Immature natural killer cell (primary cell): ENCODE measurements at regions not wholly inside any gene's neighbourhood (a gene's known extent, or its start where the extent isn't known, plus 50 kb on each side); places are given as distances from the start of the nearest gene placed in this dataset.

Experiments
- DNase-seq, 3 donors: peaks; one replicate each; pipeline ENCODE4 v3.0.0; 2022; ENCODE audit warnings: mixed read lengths in 1 of 3
- H3K27ac Mint-ChIP-seq, 6 donors: one replicate each; pipeline ENCODE4 v1.8.0; 2020; ENCODE audit warnings: mixed read lengths in 6 of 6, mild to moderate bottlenecking in 5 of 6, inconsistent platforms in 4 of 6, moderate library complexity in 3 of 6
- H3K27me3 Mint-ChIP-seq, 3 donors: one replicate each; pipeline ENCODE4 v1.8.0; 2020 to 2021; ENCODE audit warnings: low read depth in 3 of 3, mild to moderate bottlenecking in 3 of 3, mixed read lengths in 3 of 3, moderate library complexity in 3 of 3, inconsistent platforms in 1 of 3
- H3K36me3 Mint-ChIP-seq, 3 donors: one replicate each; pipeline ENCODE4 v1.8.0; 2020; ENCODE audit warnings: mixed read lengths in 3 of 3, inconsistent platforms in 2 of 3, mild to moderate bottlenecking in 2 of 3
- H3K4me1 Mint-ChIP-seq, 2 donors: one replicate each; pipeline ENCODE4 v1.8.0; 2020; ENCODE audit warnings: inconsistent platforms in 2 of 2, mild to moderate bottlenecking in 2 of 2, mixed read lengths in 2 of 2, moderate library complexity in 1 of 2
- H3K4me3 Mint-ChIP-seq, 5 donors: one replicate each; pipeline ENCODE4 v1.8.0; 2020; ENCODE audit warnings: mild to moderate bottlenecking in 5 of 5, mixed read lengths in 5 of 5, inconsistent platforms in 3 of 5, moderate library complexity in 3 of 5
- H3K9me3 Mint-ChIP-seq, 6 donors: one replicate each; pipeline ENCODE4 v1.8.0; 2020; ENCODE audit warnings: mild to moderate bottlenecking in 6 of 6, mixed read lengths in 6 of 6, inconsistent platforms in 4 of 6, moderate library complexity in 3 of 6

DNA sequence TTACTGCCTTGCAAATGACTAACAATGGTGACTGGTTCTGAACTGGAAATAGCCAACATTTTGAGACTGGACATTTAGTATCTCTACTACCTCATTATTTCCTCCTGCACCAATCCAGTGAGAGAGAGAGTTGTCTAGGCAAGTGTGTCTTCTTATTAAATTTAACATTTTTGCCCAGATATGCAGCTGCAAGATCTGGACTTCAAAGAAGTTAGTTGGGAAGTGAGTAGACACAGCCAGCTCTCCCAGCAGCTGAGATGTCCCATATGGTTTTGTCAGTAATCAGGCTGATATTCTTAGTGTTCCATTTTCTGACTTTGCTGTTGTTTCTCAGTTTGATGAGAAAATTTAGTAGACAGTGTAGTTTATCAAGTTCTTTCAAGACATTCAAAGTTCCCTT, 1778.8 kb upstream of the CDH6 start:
- H3K27ac Mint-ChIP-seq, result no peak overlapping the region
- no peaks in the 10 kb centered on the region for H3K4me1 Mint-ChIP-seq
- no peak overlapping the region for H3K4me3 Mint-ChIP-seq
- DNase-seq, result no peak
- H3K27me3 Mint-ChIP-seq, result no peaks in the 10 kb centered on the region
- peaks cover 5 to 68% (median 28%) of the 10 kb centered on the region in 6 donors for H3K9me3 Mint-ChIP-seq
- no peaks in the 10 kb centered on the region for H3K36me3 Mint-ChIP-seq

DNA sequence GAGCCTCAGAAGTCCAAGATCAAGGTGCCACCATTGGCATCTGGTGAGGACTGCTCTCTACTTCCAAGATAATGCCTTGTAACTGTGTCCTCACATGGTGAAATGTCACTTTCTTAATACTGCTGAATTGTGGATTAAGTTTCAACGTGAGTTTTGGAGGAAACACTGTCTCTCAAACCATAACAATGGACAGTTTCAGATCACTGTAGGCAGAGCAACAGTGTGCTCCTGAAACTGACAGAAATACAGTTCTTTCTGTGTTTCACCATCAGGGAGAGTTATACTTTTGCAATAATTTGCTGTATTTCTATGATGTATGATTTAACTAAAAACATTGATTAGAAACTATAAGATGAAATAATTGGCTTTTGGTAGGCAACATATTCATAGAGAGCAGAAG, 1780.5 kb upstream of the CDH6 start:
- Mint-ChIP-seq H3K36me3 (no peaks in the 10 kb centered on the region), H3K9me3 (peaks cover 8 to 74% (median 32%) of the 10 kb centered on the region in 6 donors), H3K27ac (no peak overlapping the region), H3K27me3 (peaks cover 0 to 3% (median 0%) of the 10 kb centered on the region in 3 donors), H3K4me3 (no peak overlapping the region), H3K4me1 (no peaks in the 10 kb centered on the region)
- DNase-seq, result no peak

DNA sequence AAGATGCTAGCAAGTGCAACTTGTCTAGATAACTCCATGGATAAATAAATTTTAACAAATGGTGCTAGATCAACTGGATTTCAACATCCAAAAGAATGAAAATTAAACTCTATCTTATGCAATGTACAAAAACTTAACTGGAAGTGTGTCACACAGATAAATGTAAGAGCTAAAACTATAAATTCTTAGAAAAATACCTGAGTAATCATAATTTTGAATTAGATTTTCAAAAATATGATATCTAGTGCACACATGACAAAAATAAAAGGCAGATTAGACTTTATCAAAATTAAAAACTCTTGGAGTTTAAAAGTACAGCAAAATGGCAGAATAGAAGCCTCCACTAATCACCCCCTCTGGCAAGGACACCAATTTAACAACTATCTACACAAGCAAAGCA, 1791.2 kb upstream of the CDH6 start:
- Mint-ChIP-seq H3K36me3 (peaks cover 0 to 3% (median 0%) of the 10 kb centered on the region in 3 donors), H3K9me3 (peaks cover 4 to 61% (median 41%) of the 10 kb centered on the region in 6 donors), H3K4me3 (no peak overlapping the region), H3K27me3 (peaks cover 0 to 4% (median 0%) of the 10 kb centered on the region in 3 donors), H3K4me1 (no peaks in the 10 kb centered on the region), H3K27ac (no peak overlapping the region)
- DNase-seq, result no peak

DNA sequence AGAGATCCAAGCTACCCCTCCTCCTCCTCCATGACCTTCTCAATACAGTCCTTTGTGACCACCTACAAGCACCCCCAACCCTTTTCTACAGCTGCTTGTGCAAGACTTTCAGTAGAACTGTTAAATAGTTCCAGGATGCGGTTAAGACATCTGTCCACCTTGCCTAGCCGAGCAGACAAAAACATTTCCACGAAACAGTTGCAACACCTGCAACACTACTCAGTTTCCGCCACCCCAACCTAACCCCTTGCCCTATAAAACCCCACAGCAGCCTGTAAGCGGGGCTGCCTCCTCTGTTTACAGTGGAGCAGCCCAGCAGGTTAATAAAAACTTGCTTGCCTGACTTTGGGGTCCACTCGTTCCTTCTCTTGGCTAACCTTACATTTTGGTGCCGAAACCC, 1803.5 kb upstream of the CDH6 start:
- H3K36me3 Mint-ChIP-seq, result no peaks in the 10 kb centered on the region
- DNase-seq, result no peak
- H3K4me1 Mint-ChIP-seq, result no peaks in the 10 kb centered on the region
- no peak overlapping the region for H3K4me3 Mint-ChIP-seq
- peaks cover 17 to 40% (median 27%) of the 10 kb centered on the region in 6 donors for H3K9me3 Mint-ChIP-seq
- no peak overlapping the region for H3K27ac Mint-ChIP-seq
- no peaks in the 10 kb centered on the region for H3K27me3 Mint-ChIP-seq

DNA sequence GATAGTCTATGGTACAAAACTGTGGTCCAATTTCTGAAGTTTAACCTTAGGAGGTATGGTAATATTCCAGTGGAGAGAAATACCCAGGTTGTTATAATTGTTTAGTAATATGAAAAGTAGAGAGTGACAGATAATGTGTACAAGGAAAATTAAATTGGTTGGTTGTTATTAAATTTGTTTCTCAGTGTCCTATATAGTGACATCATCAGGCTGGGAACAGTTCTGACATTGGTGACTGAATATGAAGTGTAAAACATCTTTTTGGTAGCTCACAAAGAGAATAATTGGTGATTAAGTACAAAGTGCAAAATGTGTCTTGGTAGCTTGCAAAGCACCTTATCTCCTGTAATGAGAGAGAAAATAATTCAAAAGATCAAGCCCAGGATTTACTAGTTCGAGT, 1806.1 kb upstream of the CDH6 start:
- Mint-ChIP-seq H3K4me3 (no peak overlapping the region), H3K27ac (no peak overlapping the region), H3K4me1 (no peaks in the 10 kb centered on the region), H3K9me3 (peaks cover 17 to 50% (median 45%) of the 10 kb centered on the region in 6 donors), H3K36me3 (no peaks in the 10 kb centered on the region), H3K27me3 (no peaks in the 10 kb centered on the region)
- DNase-seq, result no peak

DNA sequence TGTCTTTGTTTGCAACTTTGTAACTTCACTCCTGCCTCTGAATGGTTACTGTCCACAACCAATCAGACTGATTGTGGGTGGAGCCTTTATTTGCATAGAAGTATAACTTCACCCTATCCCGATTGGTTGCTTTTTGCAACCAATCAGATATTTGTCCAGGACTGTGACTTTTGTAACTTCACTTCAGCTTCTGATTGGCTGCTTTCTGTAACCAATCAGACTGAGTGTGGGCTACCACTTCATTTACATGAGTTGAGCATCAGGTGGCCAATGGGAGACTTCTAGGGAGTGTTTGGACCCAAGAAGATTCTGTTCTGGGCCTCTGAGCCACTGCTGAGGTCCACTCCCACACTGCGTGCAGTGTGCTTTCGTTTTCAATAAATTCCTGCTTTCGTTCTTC, 1810.7 kb upstream of the CDH6 start:
- Mint-ChIP-seq H3K27ac (no peak overlapping the region), H3K4me1 (no peaks in the 10 kb centered on the region), H3K9me3 (peaks cover 3 to 63% (median 37%) of the 10 kb centered on the region in 6 donors), H3K36me3 (no peaks in the 10 kb centered on the region), H3K4me3 (no peak overlapping the region), H3K27me3 (peaks cover 0 to 2% (median 0%) of the 10 kb centered on the region in 3 donors)
- no peak for DNase-seq

DNA sequence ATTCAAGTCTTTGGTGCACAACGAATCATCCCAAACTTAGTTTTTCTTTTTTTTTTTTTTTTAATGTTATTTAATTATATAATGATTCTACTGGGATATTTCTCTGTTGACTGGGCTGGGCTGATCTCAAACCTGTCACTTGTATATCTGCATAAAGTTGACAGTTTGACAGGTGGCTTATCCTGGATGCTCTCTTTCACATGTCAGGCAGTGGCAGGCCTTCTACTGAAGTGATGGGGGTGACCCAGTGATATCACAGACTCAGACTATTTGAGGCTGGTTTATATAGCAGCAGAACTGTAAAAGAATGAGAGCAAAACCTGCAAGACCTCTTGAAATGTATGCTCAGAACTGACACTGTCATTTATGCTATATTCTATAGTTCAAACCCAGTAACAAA, 1813.5 kb upstream of the CDH6 start:
- Mint-ChIP-seq H3K4me3 (no peak overlapping the region), H3K36me3 (no peaks in the 10 kb centered on the region), H3K27ac (no peak overlapping the region), H3K27me3 (peaks cover 0 to 2% (median 0%) of the 10 kb centered on the region in 3 donors), H3K9me3 (peaks cover 0 to 48% (median 36%) of the 10 kb centered on the region in 6 donors), H3K4me1 (no peaks in the 10 kb centered on the region)
- no peak for DNase-seq

DNA sequence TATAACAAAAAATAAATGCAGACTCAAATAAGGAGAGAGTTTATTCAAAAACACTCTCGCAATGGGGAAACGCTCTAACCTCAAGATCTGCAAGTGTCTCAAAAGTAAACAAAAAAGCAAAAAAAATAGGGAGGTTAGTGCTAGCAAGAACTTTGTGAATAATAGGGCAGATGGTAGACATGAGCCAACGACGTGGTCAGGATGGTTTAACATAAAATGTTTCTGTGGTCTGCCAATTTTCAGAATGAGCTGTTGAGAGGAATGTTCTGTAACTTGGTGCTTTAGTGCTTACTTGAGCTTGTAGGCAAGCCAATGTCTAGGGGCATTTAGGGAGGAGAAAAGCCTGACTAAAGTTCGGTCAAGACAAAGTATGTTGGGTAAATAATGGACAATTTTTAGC, 1813.9 kb upstream of the CDH6 start:
- Mint-ChIP-seq H3K27me3 (peaks cover 0 to 2% (median 0%) of the 10 kb centered on the region in 3 donors), H3K4me1 (no peaks in the 10 kb centered on the region), H3K4me3 (no peak overlapping the region), H3K9me3 (peaks cover 1 to 47% (median 36%) of the 10 kb centered on the region in 6 donors), H3K36me3 (no peaks in the 10 kb centered on the region), H3K27ac (no peak overlapping the region)
- DNase-seq, result no peak

DNA sequence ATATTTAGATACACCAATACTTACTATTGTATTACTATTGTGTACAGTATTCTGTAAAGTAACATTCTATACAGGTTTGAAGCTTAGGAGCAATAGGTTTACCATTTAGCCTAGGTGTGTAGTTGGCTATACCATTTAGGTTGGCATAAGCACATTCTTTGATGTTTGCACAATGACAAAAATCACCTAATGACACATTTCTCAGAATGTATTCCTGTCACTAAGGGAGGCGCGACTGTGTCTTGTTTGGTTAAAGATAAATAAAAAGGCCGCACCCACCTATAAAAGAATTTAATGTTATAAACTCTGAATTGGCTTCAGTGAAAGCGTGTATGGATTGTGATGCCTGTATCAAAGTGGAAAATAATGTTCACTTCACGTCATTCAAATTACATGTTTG, 1815.4 kb upstream of the CDH6 start:
- Mint-ChIP-seq H3K4me3 (no peak overlapping the region), H3K36me3 (no peaks in the 10 kb centered on the region)

DNA sequence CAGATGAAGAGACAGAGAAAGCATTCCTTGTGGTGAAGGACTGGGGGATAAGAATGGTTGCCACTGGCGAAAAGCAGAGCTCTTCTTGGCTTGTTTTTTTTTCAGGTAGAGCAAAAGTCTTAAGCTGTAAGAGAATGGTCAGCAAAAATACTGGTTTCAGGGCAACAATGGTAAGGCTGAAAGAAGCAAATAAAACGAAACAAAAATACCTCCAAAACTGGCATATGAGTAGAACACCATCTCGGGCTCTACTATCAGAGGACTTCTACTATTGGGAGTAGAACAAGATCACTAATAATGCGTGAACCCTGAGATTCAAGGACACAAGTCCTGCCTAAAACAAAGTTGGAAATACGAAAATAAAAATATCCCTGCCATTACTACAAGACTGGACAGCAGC, 1823.2 kb upstream of the CDH6 start:
- Mint-ChIP-seq H3K9me3 (peaks cover 13 to 59% (median 40%) of the 10 kb centered on the region in 6 donors), H3K36me3 (peaks cover 0 to 3% (median 0%) of the 10 kb centered on the region in 3 donors), H3K4me3 (no peak overlapping the region), H3K4me1 (no peaks in the 10 kb centered on the region), H3K27ac (no peak overlapping the region), H3K27me3 (no peaks in the 10 kb centered on the region)
- no peak for DNase-seq

More for the DNA sequence above, 1815.4 kb upstream of the CDH6 start:
- DNase-seq, result no peak
- Mint-ChIP-seq H3K27me3 (peaks cover 0 to 2% (median 0%) of the 10 kb centered on the region in 3 donors), H3K4me1 (no peaks in the 10 kb centered on the region), H3K9me3 (peaks cover 1 to 42% (median 32%) of the 10 kb centered on the region in 6 donors), H3K27ac (no peak overlapping the region)

DNA sequence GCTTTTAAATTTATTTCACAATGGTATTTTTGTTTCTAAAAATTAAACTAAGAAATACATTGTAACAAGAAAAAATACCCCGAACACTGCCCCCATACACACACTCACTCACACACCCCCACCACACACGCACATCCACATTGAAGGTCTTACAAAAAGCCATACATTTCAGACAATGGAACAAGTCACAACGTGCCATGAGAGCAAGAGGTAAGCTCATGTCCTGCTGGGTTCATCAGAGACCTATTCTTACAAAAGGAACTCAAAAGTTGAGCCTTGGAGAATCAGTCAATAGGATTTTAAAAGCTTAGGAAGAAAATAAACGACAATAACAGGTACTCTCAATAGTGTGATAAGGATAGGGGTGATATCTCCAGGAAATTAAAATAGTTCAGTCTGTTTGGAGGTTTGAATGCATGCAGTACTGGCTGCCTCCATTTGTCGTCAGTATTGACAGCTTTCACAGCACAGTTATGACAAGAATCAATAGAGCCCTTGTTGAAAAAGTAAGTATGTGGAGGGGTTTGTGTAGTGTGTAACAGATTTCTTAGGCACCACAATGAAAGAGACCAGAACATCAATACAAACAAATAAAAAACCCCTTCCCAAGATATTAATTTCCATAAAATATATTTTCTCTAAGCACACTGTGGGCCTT, 1826.2 kb upstream of the CDH6 start:
- Mint-ChIP-seq H3K4me3 (no peak overlapping the region), H3K4me1 (no peaks in the 10 kb centered on the region), H3K36me3 (peaks cover 0 to 3% (median 0%) of the 10 kb centered on the region in 3 donors), H3K27ac (no peak overlapping the region), H3K9me3 (peaks cover 12 to 61% (median 44%) of the 10 kb centered on the region in 6 donors), H3K27me3 (no peaks in the 10 kb centered on the region)
- DNase-seq, result no peak

DNA sequence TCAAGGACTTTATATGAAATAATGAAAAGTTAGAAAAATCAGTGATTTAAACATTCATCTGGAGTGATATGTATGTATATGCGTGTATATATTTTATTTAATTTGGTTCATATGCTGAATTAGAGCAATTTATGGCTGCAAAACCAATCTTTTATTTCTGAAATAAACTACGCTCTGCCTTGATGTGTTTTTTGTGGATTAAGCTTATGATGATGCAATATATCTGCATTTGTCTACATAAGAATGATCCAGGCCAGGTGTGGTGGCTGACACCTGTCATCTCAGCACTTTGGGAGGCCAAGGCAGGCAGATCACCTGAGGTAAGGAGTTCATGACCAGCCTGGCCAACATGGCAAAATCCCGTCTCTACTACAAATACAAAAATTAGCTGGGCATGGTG, 1842.3 kb upstream of the CDH6 start:
- no peaks in the 10 kb centered on the region for H3K4me1 Mint-ChIP-seq
- no peaks in the 10 kb centered on the region for H3K36me3 Mint-ChIP-seq
- no peak for DNase-seq
- peaks cover 0 to 2% (median 0%) of the 10 kb centered on the region in 3 donors for H3K27me3 Mint-ChIP-seq
- H3K27ac Mint-ChIP-seq, result no peak overlapping the region
- H3K4me3 Mint-ChIP-seq, result no peak overlapping the region
- H3K9me3 Mint-ChIP-seq, result peaks cover 10 to 55% (median 25%) of the 10 kb centered on the region in 6 donors

DNA sequence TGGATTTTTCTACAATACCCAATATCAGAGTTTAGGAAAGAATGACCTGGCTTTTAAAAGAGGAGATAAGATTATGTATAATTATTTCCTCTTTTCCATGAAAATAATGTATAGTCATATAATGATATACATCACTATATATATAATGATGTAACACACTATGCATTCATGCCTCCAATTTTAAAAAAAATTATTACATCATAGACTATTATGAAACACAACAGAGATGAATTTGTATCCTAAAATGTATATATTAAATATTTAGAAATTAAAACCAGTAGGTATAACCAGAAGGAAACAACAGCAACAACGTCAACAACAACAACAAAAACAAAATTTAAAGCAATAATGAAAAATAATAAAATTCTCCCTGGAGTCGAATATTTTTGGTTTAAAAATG, 1856.5 kb upstream of the CDH6 start:
- H3K9me3 Mint-ChIP-seq, result peaks cover 16 to 65% (median 44%) of the 10 kb centered on the region in 6 donors
- peaks cover 0 to 4% (median 0%) of the 10 kb centered on the region in 3 donors for H3K27me3 Mint-ChIP-seq
- H3K4me3 Mint-ChIP-seq, result no peak overlapping the region
- DNase-seq, result no peak
- H3K36me3 Mint-ChIP-seq, result no peaks in the 10 kb centered on the region
- no peak overlapping the region for H3K27ac Mint-ChIP-seq
- H3K4me1 Mint-ChIP-seq, result no peaks in the 10 kb centered on the region

DNA sequence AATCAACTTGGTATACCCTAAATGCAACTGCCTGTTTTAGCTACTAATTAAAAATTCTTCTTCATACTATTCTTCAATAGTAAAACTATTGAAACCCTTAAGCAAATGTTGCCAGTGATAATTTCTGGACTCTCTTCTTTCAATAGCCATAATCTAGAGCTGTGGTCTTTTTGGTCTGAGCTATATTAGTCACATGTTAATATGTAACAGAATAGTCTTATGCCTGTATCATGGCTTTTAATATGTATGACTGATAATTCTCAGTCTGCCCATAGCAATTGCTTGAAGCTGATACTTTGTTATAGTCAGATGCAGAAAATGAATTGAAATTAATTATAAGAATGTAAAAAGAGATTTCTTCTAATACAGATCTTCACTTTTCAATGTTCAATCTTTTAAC, 1871.9 kb upstream of the CDH6 start:
- Mint-ChIP-seq H3K27ac (no peak overlapping the region), H3K9me3 (peaks cover 7 to 25% (median 14%) of the 10 kb centered on the region in 6 donors), H3K4me1 (no peaks in the 10 kb centered on the region), H3K4me3 (no peak overlapping the region), H3K27me3 (peaks cover 0 to 3% (median 0%) of the 10 kb centered on the region in 3 donors), H3K36me3 (no peaks in the 10 kb centered on the region)
- DNase-seq, result no peak

DNA sequence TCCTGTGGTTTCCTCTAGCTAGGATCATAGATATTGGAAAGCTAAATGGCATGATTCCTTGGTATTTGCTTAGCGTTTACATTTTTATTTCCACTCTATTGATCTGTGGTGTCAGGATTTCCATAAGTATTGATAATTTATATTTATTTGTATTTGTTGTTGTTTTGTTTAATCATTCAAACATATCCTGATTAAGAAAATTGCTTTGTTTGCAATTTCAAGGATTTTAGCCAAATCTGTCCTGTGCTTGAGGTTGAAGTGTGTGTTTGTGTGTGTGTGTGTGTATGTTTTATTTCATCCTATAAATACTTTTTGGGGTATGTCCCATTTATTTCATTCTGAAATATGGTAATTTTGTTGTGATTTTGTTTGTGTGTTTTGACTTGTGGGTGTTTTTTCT, 1884.1 kb upstream of the CDH6 start:
- no peaks in the 10 kb centered on the region for H3K27me3 Mint-ChIP-seq
- H3K36me3 Mint-ChIP-seq, result peaks cover 0 to 3% (median 0%) of the 10 kb centered on the region in 3 donors
- peaks cover 0 to 42% (median 20%) of the 10 kb centered on the region in 6 donors for H3K9me3 Mint-ChIP-seq
- no peak for DNase-seq
- H3K27ac Mint-ChIP-seq, result no peak overlapping the region
- H3K4me1 Mint-ChIP-seq, result no peaks in the 10 kb centered on the region
- H3K4me3 Mint-ChIP-seq, result no peak overlapping the region
